Psoas muscle (tissue), 7 donors: ENCODE measurements at regions not wholly inside any gene's neighbourhood (a gene's known extent, or its start where the extent isn't known, plus 50 kb on each side); places are given as distances from the start of the nearest gene placed in this dataset.

Source experiments
- ATAC-seq, 4 donors: fragments of 200-7000 bp; cut with Tn5 transposase; one replicate each; pipeline ENCODE4 v1.9.1; 2020; ENCODE audit warnings: moderate library complexity in 3 of 4, mild to moderate bottlenecking in 2 of 4
- DNase-seq, 2 donors: peaks; one replicate each; pipeline ENCODE4 v3.0.0-alpha.2; 2020
- H3K27ac ChIP-seq: fragments of 200-600 bp; one replicate; pipeline ENCODE4 v1.8.0; 2022
- H3K27me3 ChIP-seq, 3 donors: fragments of 200-600 bp in 1 of 3; one replicate each; pipeline versions ENCODE4 v1.6.1 to v1.8.0; 2013 to 2022; ENCODE audit warnings: low read length in 2 of 3, mild to moderate bottlenecking in 2 of 3, moderate library complexity in 1 of 3; ENCODE audit not compliant: insufficient read depth in 3 of 3
- H3K36me3 ChIP-seq, 2 donors: fragments of 200-600 bp in 1 of 2; one replicate each; pipeline versions ENCODE4 v1.6.1 to v1.8.0; 2013 to 2022; ENCODE audit warnings: low read depth in 1 of 2, mild to moderate bottlenecking in 1 of 2, moderate library complexity in 1 of 2; ENCODE audit not compliant: insufficient read depth in 1 of 2
- H3K4me1 ChIP-seq: fragments of 200-600 bp; one replicate; pipeline ENCODE4 v1.8.0; 2022
- H3K4me3 ChIP-seq: fragments of 200-600 bp; one replicate; pipeline ENCODE4 v1.8.0; 2022; ENCODE audit warnings: mild to moderate bottlenecking
- H3K9me3 ChIP-seq: fragments of 200-600 bp; one replicate; pipeline ENCODE4 v1.8.0; 2022
- CTCF ChIP-seq: fragments of 200-600 bp; IDR thresholded peaks from one replicate; pipeline ENCODE4 v1.8.0; 2022; ENCODE audit warnings: antibody characterized with exemption
- WGBS, 3 donors: extraction: QIAGEN DNeasy Blood & Tissue Kit; methylation state at CpG; one replicate each; pipeline versions ENCODE4 v1.1.6 to v1.1.7; 2013; 5-methylcytosine and 5-hydroxymethylcytosine counted together
- intact Hi-C, 2 donors: fragments of 100-400 bp; cut with DNase I; formaldehyde crosslinking; loops; one replicate each; pipeline versions ENCODE4 v1.11.0 to v1.14.2; 2022
- donor health status: healthy with polysubstance abuse.
- donor health status: DM: no; HTN: no; CAD: no; lungs with moderate emphysema.
- donor health status: Bipolar disorder and iron deficiency.
- donor health status: healthy.
- donor health status: DM: yes; HTN: yes; CAD: no.
- donor health status: DM: no; HTN: no; CAD: no.
- donor health status: DM: yes; HTN: yes; CAD: no.

GRCh38 chr17:79213305-79213704 lies 138.7 kb downstream of the ENGASE start:
- Histone ChIP-seq H3K27ac (no peak overlapping the region), H3K27me3 (peaks cover 0 to 78% (median 29%) of the 10 kb centered on the region in 3 donors), H3K4me1 (no peaks in the 10 kb centered on the region), H3K4me3 (no peak overlapping the region), H3K36me3 (no peaks in the 10 kb centered on the region), H3K9me3 (no peaks in the 10 kb centered on the region)
- DNase-seq: no peak
- no peak for ATAC-seq
- 70 to 74% (median 72%) methylated on average over 9 to 10 of the region's 10 CpGs for WGBS, 3 donors
- TF ChIP-seq CTCF: no peak
- intact Hi-C loops: no loop called here

GRCh38 chr17:79212149-79213087 lies 137.8 kb downstream of the ENGASE start:
- H3K27me3 ChIP-seq: peaks cover 0 to 86% (median 27%) of the 10 kb centered on the region in 3 donors
- H3K4me1 ChIP-seq: no peaks in the 10 kb centered on the region
- intact Hi-C loops: no loop called here
- ATAC-seq (no peak), DNase-seq (no peak)
- H3K27ac ChIP-seq: no peak overlapping the region
- TF ChIP-seq CTCF: no peak
- H3K9me3 ChIP-seq: no peaks in the 10 kb centered on the region
- WGBS, 3 donors: 40 to 43% (median 42%) methylated on average over 13 to 15 of the region's 15 CpGs
- no peaks in the 10 kb centered on the region for H3K36me3 ChIP-seq
- H3K4me3 ChIP-seq: no peak overlapping the region

- ATAC-seq: no peak
- DNase-seq: no peak
- Histone ChIP-seq H3K9me3 (no peaks in the 10 kb centered on the region), H3K36me3 (no peaks in the 10 kb centered on the region), H3K27ac (no peak overlapping the region), H3K27me3 (peaks cover 0 to 81% (median 23%) of the 10 kb centered on the region in 3 donors), H3K4me3 (no peak overlapping the region), H3K4me1 (no peaks in the 10 kb centered on the region)
- intact Hi-C loops: no loop called here
- 65 to 67% (median 67%) methylated on average over 28 of the region's 28 CpGs for WGBS, 3 donors
- TF ChIP-seq CTCF: no peak
Observed at GRCh38 chr17:79211061-79211770, 136.6 kb downstream of the ENGASE start.

GRCh38 chr17:79210638-79211037 lies 136.0 kb downstream of the ENGASE start:
- Histone ChIP-seq H3K4me1 (no peaks in the 10 kb centered on the region), H3K9me3 (no peaks in the 10 kb centered on the region), H3K27ac (no peak overlapping the region), H3K27me3 (peaks cover 0 to 81% (median 20%) of the 10 kb centered on the region in 3 donors), H3K4me3 (no peak overlapping the region), H3K36me3 (no peaks in the 10 kb centered on the region)
- 72 to 83% (median 76%) methylated on average over 10 of the region's 10 CpGs for WGBS, 3 donors
- DNase-seq: no peak
- intact Hi-C loops: no loop called here
- ATAC-seq: no peak
- TF ChIP-seq CTCF: no peak
